NCI-H82 treated with DMSO at 0.1 percent for 48 hours (cell line): ENCODE measurements at regions not wholly inside any gene's neighbourhood (a gene's known extent, or its start where the extent isn't known, plus 50 kb on each side); places are given as distances from the start of the nearest gene placed in this dataset.
"Not testable (repeated sequence)": the region's sequence is repeated elsewhere in the genome, so short reads cannot be mapped to it uniquely, and the experiment has no call there.

Experiments
- DNase-seq: peaks from one replicate; lab custom pipeline; 2025; ENCODE audit not compliant: unreplicated experiment; lab: John Stamatoyannopoulos, UW

- DNase-seq: no peak
Observed at GRCh38 chr16:13453325-13453724, 466.6 kb upstream of the ERCC4 start.

- peak; percentile 38 for DNase-seq
Observed at GRCh38 chr16:13453938-13454553, 465.9 kb upstream of the ERCC4 start.

GRCh38 chr16:13463619-13464018, 456.3 kb upstream of the ERCC4 start:
- no peak for DNase-seq

GRCh38 chr16:13471036-13471435, 448.9 kb upstream of the ERCC4 start:
- no peak for DNase-seq

- peak; percentile 89 for DNase-seq
Observed at GRCh38 chr16:13478991-13479390, 441.0 kb upstream of the ERCC4 start.

- no peak for DNase-seq
Observed at GRCh38 chr16:13479549-13479948, 440.4 kb upstream of the ERCC4 start.

GRCh38 chr16:13480801-13481200, 439.2 kb upstream of the ERCC4 start:
- no peak for DNase-seq

- DNase-seq: no peak
Observed at GRCh38 chr16:13483121-13483520, 436.8 kb upstream of the ERCC4 start.

GRCh38 chr16:13489416-13489815, 430.5 kb upstream of the ERCC4 start:
- not testable (repeated sequence) for DNase-seq

- no peak for DNase-seq
Observed at GRCh38 chr16:13492046-13492445, 427.9 kb upstream of the ERCC4 start.

- no peak for DNase-seq
Observed at GRCh38 chr16:13503960-13504635, 415.9 kb upstream of the ERCC4 start.

- no peak for DNase-seq
Observed at GRCh38 chr16:13507530-13507929, 412.4 kb upstream of the ERCC4 start.

- DNase-seq: no peak
Observed at GRCh38 chr16:13510425-13511151, 409.4 kb upstream of the ERCC4 start.

- DNase-seq: no peak
Observed at GRCh38 chr16:13517841-13518240, 402.1 kb upstream of the ERCC4 start.

GRCh38 chr16:13519871-13520270, 400.1 kb upstream of the ERCC4 start:
- DNase-seq: no peak

GRCh38 chr16:13521356-13521755, 398.6 kb upstream of the ERCC4 start:
- no peak for DNase-seq

GRCh38 chr16:13527332-13527731, 392.6 kb upstream of the ERCC4 start:
- no peak for DNase-seq

- DNase-seq: no peak
Observed at GRCh38 chr16:13528691-13529090, 391.3 kb upstream of the ERCC4 start.

- no peak for DNase-seq
Observed at GRCh38 chr16:13529193-13529982, 390.6 kb upstream of the ERCC4 start.

GRCh38 chr16:13540771-13541170, 379.2 kb upstream of the ERCC4 start:
- no peak for DNase-seq

- DNase-seq: no peak
Observed at GRCh38 chr16:13542284-13542683, 377.7 kb upstream of the ERCC4 start.
